ENCODE measurements at regions not wholly inside any gene's neighbourhood (a gene's known extent, or its start where the extent isn't known, plus 50 kb on each side); places are given as distances from the start of the nearest gene placed in this dataset.

- TF ChIP-seq EZH2 (IDR thresholded peaks at IDR 0.05; ENCODE audit: insufficient read depth, poor library complexity, severe bottlenecking) (no peak), EZH2phosphoT487 (IDR thresholded peaks at IDR 0.05; ENCODE audit: insufficient read depth, low read depth) (no peak)
These were observed 1596.5 kb upstream of the LRRTM1 start for GRCh38 chr2:81901017-81901416.

Data from GM23248 (cell line).